Neutrophil (primary cell): ENCODE measurements at regions not wholly inside any gene's neighbourhood (a gene's known extent, or its start where the extent isn't known, plus 50 kb on each side); places are given as distances from the start of the nearest gene placed in this dataset.
"Not testable (repeated sequence)": the region's sequence is repeated elsewhere in the genome, so short reads cannot be mapped to it uniquely, and the experiment has no call there.

Experiments
- H3K27ac ChIP-seq: fragments of 200-600 bp; sonication (generic); 2 replicates; pipeline ENCODE4 v1.5.1; 2016; ENCODE audit warnings: mild to moderate bottlenecking, moderate library complexity
- H3K27me3 ChIP-seq: fragments of 200-600 bp; sonication (generic); 2 replicates; pipeline ENCODE4 v1.6.0; 2016; ENCODE audit warnings: mild to moderate bottlenecking
- H3K36me3 ChIP-seq: fragments of 200-600 bp; sonication (generic); 2 replicates; pipeline ENCODE4 v1.5.1; 2017
- H3K4me1 ChIP-seq, 2 experiments: fragments of 200-600 bp in 1 of 2; sonication (generic) in 1 of 2; 1 replicate in 1 of 2; 2 replicates in 1 of 2; pipeline versions ENCODE4 v1.5.1 to v1.6.1; 2013 to 2016; ENCODE audit warnings: low read depth in 1 of 2, low read length in 1 of 2, mild to moderate bottlenecking in 1 of 2, moderate library complexity in 1 of 2; ENCODE audit not compliant: control insufficient read depth in 1 of 2, insufficient read depth in 1 of 2
- H3K4me3 ChIP-seq, 2 experiments: fragments of 200-600 bp in 1 of 2; sonication (generic) in 1 of 2; 1 replicate in 1 of 2; 2 replicates in 1 of 2; pipeline ENCODE4 v1.5.1; 2013 to 2016; ENCODE audit warnings: low read depth in 1 of 2, low read length in 1 of 2, mild to moderate bottlenecking in 1 of 2, moderate library complexity in 1 of 2
- H3K9me3 ChIP-seq: fragments of 200-600 bp; sonication (generic); 2 replicates; pipeline ENCODE4 v1.5.1; 2016
- TF ChIP-seq, protein P1 (sequence below): fragments of 200-600 bp; sonication (generic); IDR thresholded peaks from 2 replicates; pipeline ENCODE4 v1.5.1; 2016; ENCODE audit warnings: antibody characterized with exemption

DNA sequence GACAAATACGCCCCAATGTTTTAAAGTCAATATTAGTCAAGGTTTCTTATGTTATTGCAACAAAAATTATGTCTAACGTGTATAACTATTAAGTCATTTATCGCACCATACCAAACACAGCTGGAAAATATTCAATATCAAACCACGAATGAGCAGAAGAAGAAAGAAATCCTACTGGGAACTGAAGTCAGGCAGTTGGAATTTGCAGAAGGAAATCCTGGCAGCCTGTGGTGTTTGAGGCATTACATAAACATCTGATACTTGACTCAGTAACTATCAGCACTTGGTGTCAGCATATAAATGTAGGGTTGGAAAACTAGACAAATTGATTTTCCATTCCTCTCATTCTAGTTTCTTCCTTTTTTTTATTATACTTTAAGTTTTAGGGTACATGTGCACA, 83.4 kb upstream of the NUPR2 start:
- Histone ChIP-seq H3K27ac (no peak overlapping the region), H3K27me3 (no peaks in the 10 kb centered on the region), H3K9me3 (no peaks in the 10 kb centered on the region), H3K36me3 (no peaks in the 10 kb centered on the region), H3K4me1 (no peaks in the 10 kb centered on the region), H3K4me3 (no peak overlapping the region)
- TF ChIP-seq, protein P1, sequence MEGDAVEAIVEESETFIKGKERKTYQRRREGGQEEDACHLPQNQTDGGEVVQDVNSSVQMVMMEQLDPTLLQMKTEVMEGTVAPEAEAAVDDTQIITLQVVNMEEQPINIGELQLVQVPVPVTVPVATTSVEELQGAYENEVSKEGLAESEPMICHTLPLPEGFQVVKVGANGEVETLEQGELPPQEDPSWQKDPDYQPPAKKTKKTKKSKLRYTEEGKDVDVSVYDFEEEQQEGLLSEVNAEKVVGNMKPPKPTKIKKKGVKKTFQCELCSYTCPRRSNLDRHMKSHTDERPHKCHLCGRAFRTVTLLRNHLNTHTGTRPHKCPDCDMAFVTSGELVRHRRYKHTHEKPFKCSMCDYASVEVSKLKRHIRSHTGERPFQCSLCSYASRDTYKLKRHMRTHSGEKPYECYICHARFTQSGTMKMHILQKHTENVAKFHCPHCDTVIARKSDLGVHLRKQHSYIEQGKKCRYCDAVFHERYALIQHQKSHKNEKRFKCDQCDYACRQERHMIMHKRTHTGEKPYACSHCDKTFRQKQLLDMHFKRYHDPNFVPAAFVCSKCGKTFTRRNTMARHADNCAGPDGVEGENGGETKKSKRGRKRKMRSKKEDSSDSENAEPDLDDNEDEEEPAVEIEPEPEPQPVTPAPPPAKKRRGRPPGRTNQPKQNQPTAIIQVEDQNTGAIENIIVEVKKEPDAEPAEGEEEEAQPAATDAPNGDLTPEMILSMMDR, result no peak

DNA sequence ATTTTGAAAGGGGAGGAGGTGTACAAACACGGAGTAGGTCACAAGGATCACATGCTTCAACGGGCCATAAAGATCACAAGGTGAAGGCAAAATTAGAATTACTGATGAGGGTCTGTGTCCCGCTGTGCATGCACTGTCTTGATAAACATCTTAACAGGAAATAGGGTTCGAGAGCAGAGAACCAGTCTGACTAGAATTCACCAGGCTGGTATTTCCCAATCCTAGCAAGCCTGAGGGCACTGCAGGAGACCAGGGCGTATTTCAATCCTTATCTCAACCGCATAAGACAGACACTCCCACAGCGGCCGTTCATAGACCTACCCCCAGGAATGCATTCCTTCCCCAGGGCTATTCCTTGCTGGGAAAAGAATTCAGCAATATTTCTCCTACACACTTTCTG, 80.0 kb upstream of the NUPR2 start:
- H3K27ac ChIP-seq, H3K4me1 ChIP-seq, H3K9me3 ChIP-seq, H3K4me3 ChIP-seq, H3K36me3 ChIP-seq, H3K27me3 ChIP-seq: not testable (repeated sequence)

DNA sequence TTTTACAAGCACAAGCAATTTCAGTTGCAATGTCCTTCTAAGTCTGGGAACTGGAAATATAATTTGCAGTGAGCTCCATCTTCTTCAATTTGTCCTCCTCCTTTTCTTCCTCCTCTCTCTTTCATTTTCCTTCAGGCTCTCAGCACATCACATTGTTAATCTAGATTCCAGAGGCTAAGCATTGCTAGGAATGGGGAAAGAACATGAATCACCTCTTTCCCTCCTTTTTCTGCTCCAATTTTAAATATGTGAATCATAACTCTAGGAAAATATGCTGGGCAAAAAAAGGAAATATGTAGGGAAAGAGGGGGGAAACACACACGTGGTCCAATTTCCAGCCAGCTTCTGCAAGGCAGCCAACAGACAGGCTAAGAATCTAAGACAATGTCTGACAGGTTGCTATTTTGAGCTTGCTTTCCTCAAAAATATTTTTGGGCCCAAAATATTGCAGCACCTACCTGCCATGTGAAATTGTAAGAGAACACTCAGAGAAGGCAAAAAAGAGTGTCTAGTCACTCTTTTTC, 72.7 kb upstream of the NUPR2 start:
- no peak overlapping the region for H3K27ac ChIP-seq
- no peaks in the 10 kb centered on the region for H3K27me3 ChIP-seq
- no peaks in the 10 kb centered on the region for H3K4me1 ChIP-seq
- H3K36me3 ChIP-seq, result no peaks in the 10 kb centered on the region
- H3K9me3 ChIP-seq, result no peaks in the 10 kb centered on the region
- TF ChIP-seq, protein P1, result no peak
- no peak overlapping the region for H3K4me3 ChIP-seq

DNA sequence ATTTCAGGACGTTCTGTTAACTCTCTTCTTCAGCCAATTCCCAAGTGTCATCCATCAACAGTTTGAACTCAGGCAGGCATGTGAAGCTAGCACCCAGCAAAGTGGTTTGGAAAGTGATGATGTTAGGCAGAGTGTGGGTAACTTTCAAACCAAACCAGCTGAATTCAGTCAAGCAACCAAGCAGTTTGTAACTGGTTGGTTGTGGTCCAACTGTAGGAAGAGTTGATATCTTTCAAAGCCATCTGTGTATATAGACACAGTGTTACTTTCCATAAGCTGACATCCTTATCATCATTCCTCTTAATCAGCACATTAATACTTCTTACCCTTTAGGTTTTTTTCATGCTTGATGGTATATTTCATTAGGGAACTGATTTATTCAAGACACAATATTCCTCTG, 72.2 kb upstream of the NUPR2 start:
- H3K9me3 ChIP-seq, result no peaks in the 10 kb centered on the region
- H3K27me3 ChIP-seq, result no peaks in the 10 kb centered on the region
- no peaks in the 10 kb centered on the region for H3K36me3 ChIP-seq
- TF ChIP-seq, protein P1, result no peak
- no peak overlapping the region for H3K4me3 ChIP-seq
- H3K27ac ChIP-seq, result no peak overlapping the region
- H3K4me1 ChIP-seq, result no peaks in the 10 kb centered on the region

DNA sequence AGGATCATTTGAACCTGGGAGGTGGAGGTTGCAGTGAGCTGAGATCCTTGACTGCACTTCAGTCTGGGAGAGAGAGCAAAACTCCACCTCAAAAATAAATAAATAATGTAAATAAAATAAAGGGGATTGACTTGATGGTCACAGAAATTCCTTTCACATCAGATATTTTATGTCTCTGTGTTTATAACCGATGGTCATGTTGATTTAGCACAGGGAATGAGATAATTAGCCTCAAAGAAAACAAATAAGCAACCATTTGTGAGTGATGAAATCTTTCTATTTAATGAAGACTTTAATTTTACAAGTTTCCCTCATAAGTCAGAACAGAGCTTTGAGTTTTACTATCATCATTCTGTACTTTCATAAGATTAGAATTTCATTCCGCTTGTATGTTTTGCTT, 64.8 kb upstream of the NUPR2 start:
- TF ChIP-seq, protein P1, result no peak

DNA sequence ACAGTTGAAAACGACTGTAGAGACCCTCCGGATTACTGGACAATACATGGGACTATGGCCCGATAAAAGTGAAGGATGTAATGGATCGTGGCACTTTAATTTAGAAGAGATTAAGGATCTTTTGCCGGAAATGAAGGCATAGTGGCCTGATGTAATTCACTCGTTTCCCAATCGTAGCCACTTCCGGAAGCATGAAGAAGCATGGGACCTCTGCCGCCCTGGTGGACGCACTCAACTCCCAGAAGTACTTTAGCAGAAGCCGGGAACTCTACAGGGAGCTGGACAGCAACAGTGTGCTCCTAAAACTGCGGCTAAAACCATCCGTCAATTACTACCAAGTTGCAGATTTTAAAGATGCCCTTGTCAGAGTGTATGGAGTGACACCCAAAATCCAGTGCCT, 59.6 kb upstream of the NUPR2 start:
- TF ChIP-seq, protein P1, result no peak
- H3K4me3 ChIP-seq, result no peak overlapping the region
- H3K9me3 ChIP-seq, result peaks cover 3% of the 10 kb centered on the region

More for the DNA sequence above, 64.8 kb upstream of the NUPR2 start:
- H3K27me3 ChIP-seq, result peaks cover 2% of the 10 kb centered on the region
- H3K27ac ChIP-seq, result no peak overlapping the region
- H3K4me3 ChIP-seq, result no peak overlapping the region
- H3K36me3 ChIP-seq, result no peaks in the 10 kb centered on the region
- no peaks in the 10 kb centered on the region for H3K4me1 ChIP-seq
- no peaks in the 10 kb centered on the region for H3K9me3 ChIP-seq

More for the DNA sequence above, 59.6 kb upstream of the NUPR2 start:
- H3K36me3 ChIP-seq, result no peaks in the 10 kb centered on the region
- peaks cover 21% of the 10 kb centered on the region for H3K27me3 ChIP-seq
- H3K27ac ChIP-seq, result no peak overlapping the region
- no peaks in the 10 kb centered on the region for H3K4me1 ChIP-seq
